DOHH2 (cell line): ENCODE measurements at regions not wholly inside any gene's neighbourhood (a gene's known extent, or its start where the extent isn't known, plus 50 kb on each side); places are given as distances from the start of the nearest gene placed in this dataset.

Experiments used
- EZH2phosphoT487 ChIP-seq: fragments of 200-600 bp; sonication (generic); IDR thresholded peaks from 2 replicates; pipeline ENCODE4 v1.6.1; 2017; ENCODE audit warnings: borderline replicate concordance, mild to moderate bottlenecking, antibody characterized with exemption, low read length, moderate library complexity, mixed read lengths
- TF ChIP-seq, protein P1 (sequence below): fragments of 200-600 bp; sonication (generic); IDR thresholded peaks from one replicate; pipeline ENCODE4 v1.5.1; 2014; ENCODE audit warnings: antibody characterized with exemption, mild to moderate bottlenecking, low read depth, low read length; ENCODE audit not compliant: poor library complexity, severe bottlenecking

DNA sequence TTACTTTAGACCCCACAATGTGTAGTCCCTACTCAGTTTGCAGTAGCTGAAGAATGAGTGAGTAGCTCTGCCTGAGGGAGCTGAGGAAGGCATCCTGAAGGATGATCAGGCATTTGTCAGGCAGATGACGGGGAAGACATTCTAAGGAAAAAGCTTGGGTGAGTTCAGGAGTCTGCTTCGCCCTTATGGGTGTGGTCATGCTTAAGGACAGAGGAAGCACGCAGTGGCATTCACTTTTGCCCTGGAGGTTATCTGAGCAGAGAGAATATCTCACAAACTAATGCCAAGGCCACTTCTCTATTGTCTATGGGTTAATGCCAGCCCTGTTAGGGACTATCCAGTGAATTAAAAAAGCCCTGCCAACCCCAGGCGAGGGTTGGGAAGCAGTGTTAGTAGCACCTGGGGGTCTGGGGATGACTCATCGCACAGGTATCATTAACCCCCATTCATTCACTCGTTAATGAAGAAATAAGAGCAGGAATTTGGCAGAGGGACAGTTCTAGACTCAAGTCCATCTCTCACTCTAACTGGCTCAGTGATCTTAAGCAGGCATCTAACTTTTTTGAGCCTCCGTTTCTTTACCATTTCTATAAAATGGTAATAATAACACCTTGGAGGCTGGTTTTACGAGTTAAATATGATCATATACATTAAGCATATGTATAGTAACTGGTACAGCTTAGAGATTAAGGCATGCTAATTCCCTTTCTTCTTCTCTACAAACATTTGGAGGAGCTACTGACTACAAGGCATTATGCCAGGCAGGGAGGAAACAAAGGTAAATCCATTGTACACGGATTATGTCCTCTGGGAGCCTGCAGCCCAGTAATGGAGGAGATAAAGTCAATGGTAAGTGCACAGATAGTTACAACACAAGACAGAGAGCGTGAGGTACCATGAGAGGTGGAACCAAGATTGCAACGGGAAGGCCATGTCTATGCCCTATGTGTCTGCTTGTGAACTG, 93.2 kb upstream of the AKIRIN2 start:
- TF ChIP-seq, protein P1, sequence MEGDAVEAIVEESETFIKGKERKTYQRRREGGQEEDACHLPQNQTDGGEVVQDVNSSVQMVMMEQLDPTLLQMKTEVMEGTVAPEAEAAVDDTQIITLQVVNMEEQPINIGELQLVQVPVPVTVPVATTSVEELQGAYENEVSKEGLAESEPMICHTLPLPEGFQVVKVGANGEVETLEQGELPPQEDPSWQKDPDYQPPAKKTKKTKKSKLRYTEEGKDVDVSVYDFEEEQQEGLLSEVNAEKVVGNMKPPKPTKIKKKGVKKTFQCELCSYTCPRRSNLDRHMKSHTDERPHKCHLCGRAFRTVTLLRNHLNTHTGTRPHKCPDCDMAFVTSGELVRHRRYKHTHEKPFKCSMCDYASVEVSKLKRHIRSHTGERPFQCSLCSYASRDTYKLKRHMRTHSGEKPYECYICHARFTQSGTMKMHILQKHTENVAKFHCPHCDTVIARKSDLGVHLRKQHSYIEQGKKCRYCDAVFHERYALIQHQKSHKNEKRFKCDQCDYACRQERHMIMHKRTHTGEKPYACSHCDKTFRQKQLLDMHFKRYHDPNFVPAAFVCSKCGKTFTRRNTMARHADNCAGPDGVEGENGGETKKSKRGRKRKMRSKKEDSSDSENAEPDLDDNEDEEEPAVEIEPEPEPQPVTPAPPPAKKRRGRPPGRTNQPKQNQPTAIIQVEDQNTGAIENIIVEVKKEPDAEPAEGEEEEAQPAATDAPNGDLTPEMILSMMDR, result no peak
- no peak for TF ChIP-seq EZH2phosphoT487
